Neural cell (in vitro differentiated cells): ENCODE measurements at regions not wholly inside any gene's neighbourhood (a gene's known extent, or its start where the extent isn't known, plus 50 kb on each side); places are given as distances from the start of the nearest gene placed in this dataset.

Experiments
- H2AFZ ChIP-seq: fragments of 200-600, 300-800 bp; sonication (generic), shearing (Covaris generic); 2 replicates; pipeline ENCODE4 v1.6.0; 2014; ENCODE audit warnings: low read depth, mild to moderate bottlenecking, antibody characterized with exemption, low read length, moderate library complexity
- H3F3A ChIP-seq: fragments of 200-600 bp; shearing (Covaris generic); 2 replicates; pipeline ENCODE4 v1.6.1; 2016; ENCODE audit warnings: mild to moderate bottlenecking, moderate library complexity, mixed read lengths, antibody characterized with exemption, low read length; ENCODE audit not compliant: insufficient read depth, poor library complexity, severe bottlenecking
- H3K27ac ChIP-seq: fragments of 200-600, 300-800 bp; sonication (generic), shearing (Covaris generic); 2 replicates; pipeline ENCODE4 v1.5.1; 2014; ENCODE audit warnings: mild to moderate bottlenecking, low read length, moderate library complexity
- H3K27me3 ChIP-seq: fragments of 300-800, 200-600 bp; sonication (generic), shearing (Covaris generic); 2 replicates; pipeline ENCODE4 v1.6.0; 2014; ENCODE audit warnings: mild to moderate bottlenecking, low read depth, low read length, moderate library complexity; ENCODE audit not compliant: insufficient read depth
- H3K36me3 ChIP-seq: fragments of 300-800, 200-600 bp; sonication (generic), shearing (Covaris generic); 2 replicates; pipeline ENCODE4 v1.5.1; 2014; ENCODE audit warnings: mild to moderate bottlenecking, antibody characterized with exemption, low read length, moderate library complexity; ENCODE audit not compliant: insufficient read depth
- H3K4me2 ChIP-seq: fragments of 300-800, 200-600 bp; sonication (generic), shearing (Covaris generic); 2 replicates; pipeline ENCODE4 v1.6.0; 2014; ENCODE audit warnings: mild to moderate bottlenecking, low read length
- H3K4me3 ChIP-seq: fragments of 300-800, 200-600 bp; sonication (generic), shearing (Covaris generic); 2 replicates; pipeline ENCODE4 v1.5.1; 2014; ENCODE audit warnings: mild to moderate bottlenecking, low read length, moderate library complexity
- H3K79me2 ChIP-seq: fragments of 200-600 bp; shearing (Covaris generic); replicated peaks from 2 replicates; pipeline ENCODE4 v1.6.0; 2014; ENCODE audit warnings: mild to moderate bottlenecking, low read length, moderate library complexity; ENCODE audit not compliant: insufficient read depth
- H3K9ac ChIP-seq: fragments of 300-800, 200-600 bp; sonication (generic), shearing (Covaris generic); 2 replicates; pipeline ENCODE4 v1.6.1; 2016; ENCODE audit warnings: mild to moderate bottlenecking, low read length, mixed read lengths
- H3K9me2 ChIP-seq: fragments of 200-600 bp; shearing (Covaris generic); 2 replicates; pipeline ENCODE4 v1.6.1; 2016; ENCODE audit warnings: mild to moderate bottlenecking, low read length, mixed read lengths; ENCODE audit not compliant: insufficient read depth
- H3K9me3 ChIP-seq: fragments of 200-600, 300-800 bp; sonication (generic), shearing (Covaris generic); 2 replicates; pipeline ENCODE4 v1.6.1; 2016; ENCODE audit warnings: mild to moderate bottlenecking, mixed run types, low read length, moderate library complexity, mixed read lengths
- H4K20me1 ChIP-seq: fragments of 200-600 bp; shearing (Covaris generic); 2 replicates; pipeline ENCODE4 v1.6.1; 2016; ENCODE audit warnings: mild to moderate bottlenecking, mixed run types; ENCODE audit not compliant: insufficient read depth
- EP300 ChIP-seq: fragments of 450-650 bp; conservative IDR thresholded peaks from 2 replicates; pipeline ENCODE4 v1.6.1; 2014; ENCODE audit warnings: antibody characterized with exemption, mild to moderate bottlenecking, moderate library complexity; ENCODE audit not compliant: poor library complexity, severe bottlenecking
- EZH2 ChIP-seq: fragments of 200-600, 300-800 bp; shearing (Covaris generic), sonication (generic); IDR thresholded peaks from 2 replicates; pipeline ENCODE4 v1.6.1; 2014; ENCODE audit warnings: antibody characterized with exemption, low read length, borderline replicate concordance, mild to moderate bottlenecking; ENCODE audit not compliant: insufficient read depth, poor library complexity, severe bottlenecking
- MXI1 ChIP-seq: fragments of 450-650 bp; conservative IDR thresholded peaks from 2 replicates; pipeline ENCODE4 v1.6.1; 2014; ENCODE audit warnings: antibody characterized with exemption, mild to moderate bottlenecking; ENCODE audit not compliant: poor library complexity, severe bottlenecking
- POLR2AphosphoS5 ChIP-seq: IDR thresholded peaks from 2 replicates; pipeline ENCODE4 v1.6.1; 2012
- RAD21 ChIP-seq: fragments of 450-650 bp; conservative IDR thresholded peaks from 2 replicates; pipeline ENCODE4 v1.6.1; 2014; ENCODE audit warnings: antibody characterized with exemption, mild to moderate bottlenecking, moderate library complexity
- REST ChIP-seq: IDR thresholded peaks from 2 replicates; pipeline ENCODE4 v1.6.1; 2012; ENCODE audit warnings: borderline replicate concordance
- SMC3 ChIP-seq: fragments of 450-650 bp; conservative IDR thresholded peaks from 2 replicates; pipeline ENCODE4 v1.6.1; 2014; ENCODE audit warnings: antibody characterized with exemption, mild to moderate bottlenecking, moderate library complexity; ENCODE audit not compliant: poor library complexity
- TAF1 ChIP-seq: IDR thresholded peaks from 2 replicates; pipeline ENCODE4 v1.6.1; 2012; ENCODE audit warnings: low read depth
- TF ChIP-seq, protein P1 (sequence below): fragments of 450-650 bp; IDR thresholded peaks from 2 replicates; pipeline ENCODE4 v1.5.1; 2014; ENCODE audit warnings: antibody characterized with exemption, mild to moderate bottlenecking, moderate library complexity; ENCODE audit not compliant: poor library complexity, severe bottlenecking

- Histone ChIP-seq H3K36me3 (no peaks in the 10 kb centered on the region), H3K4me3 (no peak overlapping the region), H3K79me2 (no peaks in the 10 kb centered on the region), H3F3A (no peaks in the 10 kb centered on the region), H3K9me3 (no peaks in the 10 kb centered on the region), H4K20me1 (no peaks in the 10 kb centered on the region), H2AFZ (no peak overlapping the region), H3K4me2 (no peak overlapping the region), H3K27me3 (no peaks in the 10 kb centered on the region), H3K9me2 (no peaks in the 10 kb centered on the region), H3K9ac (no peak overlapping the region), H3K27ac (no peak overlapping the region)
- TF ChIP-seq EP300, result no peak
- TF ChIP-seq POLR2AphosphoS5, result no peak
These were observed 138.2 kb upstream of the FST start for GRCh38 chr5:53342236-53342635.

GRCh38 chr5:53343187-53343586 lies 137.2 kb upstream of the FST start:
- H3K4me2 ChIP-seq, result no peak overlapping the region

More at GRCh38 chr5:53343187-53343586, 137.2 kb upstream of the FST start:
- Histone ChIP-seq H3K9me2 (no peaks in the 10 kb centered on the region), H3K9me3 (no peaks in the 10 kb centered on the region), H3K36me3 (no peaks in the 10 kb centered on the region), H3K4me3 (no peak overlapping the region), H3K79me2 (no peaks in the 10 kb centered on the region), H3K27me3 (no peaks in the 10 kb centered on the region), H3K9ac (no peak overlapping the region), H3F3A (no peaks in the 10 kb centered on the region), H2AFZ (no peak overlapping the region), H3K27ac (no peak overlapping the region), H4K20me1 (no peaks in the 10 kb centered on the region)
- TF ChIP-seq EZH2, result no peak
- TF ChIP-seq REST, result no peak
- no peak for TF ChIP-seq SMC3
- no peak for TF ChIP-seq RAD21
- TF ChIP-seq POLR2AphosphoS5, result no peak
- no peak for TF ChIP-seq TAF1
- no peak for TF ChIP-seq EP300
- TF ChIP-seq, protein P1, sequence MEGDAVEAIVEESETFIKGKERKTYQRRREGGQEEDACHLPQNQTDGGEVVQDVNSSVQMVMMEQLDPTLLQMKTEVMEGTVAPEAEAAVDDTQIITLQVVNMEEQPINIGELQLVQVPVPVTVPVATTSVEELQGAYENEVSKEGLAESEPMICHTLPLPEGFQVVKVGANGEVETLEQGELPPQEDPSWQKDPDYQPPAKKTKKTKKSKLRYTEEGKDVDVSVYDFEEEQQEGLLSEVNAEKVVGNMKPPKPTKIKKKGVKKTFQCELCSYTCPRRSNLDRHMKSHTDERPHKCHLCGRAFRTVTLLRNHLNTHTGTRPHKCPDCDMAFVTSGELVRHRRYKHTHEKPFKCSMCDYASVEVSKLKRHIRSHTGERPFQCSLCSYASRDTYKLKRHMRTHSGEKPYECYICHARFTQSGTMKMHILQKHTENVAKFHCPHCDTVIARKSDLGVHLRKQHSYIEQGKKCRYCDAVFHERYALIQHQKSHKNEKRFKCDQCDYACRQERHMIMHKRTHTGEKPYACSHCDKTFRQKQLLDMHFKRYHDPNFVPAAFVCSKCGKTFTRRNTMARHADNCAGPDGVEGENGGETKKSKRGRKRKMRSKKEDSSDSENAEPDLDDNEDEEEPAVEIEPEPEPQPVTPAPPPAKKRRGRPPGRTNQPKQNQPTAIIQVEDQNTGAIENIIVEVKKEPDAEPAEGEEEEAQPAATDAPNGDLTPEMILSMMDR, result no peak
- no peak for TF ChIP-seq MXI1
